ENCODE measurements at regions not wholly inside any gene's neighbourhood (a gene's known extent, or its start where the extent isn't known, plus 50 kb on each side); places are given as distances from the start of the nearest gene placed in this dataset.
A peak's percentile ranks its signal among the peaks of the same experiment; 100 is the strongest.

GRCh38 chr12:105616971-105617540, 286.6 kb downstream of the C12orf75 start:
- Histone ChIP-seq H3K23ac (ENCODE audit: low read length in 2 of 2) (no peak overlapping the region), H3K4me2 (ENCODE audit: low read length, poor library complexity, severe bottlenecking) (no peak overlapping the region), H3K27ac (ENCODE audit: low read length, poor library complexity, severe bottlenecking) (no peak overlapping the region), H3K79me1 (replicated peaks; ENCODE audit: low read length, poor library complexity, severe bottlenecking) (no peaks in the 10 kb centered on the region), H4K91ac (ENCODE audit: low read length) (no peak overlapping the region), H3K36me3 (ENCODE audit: control insufficient read depth in 1 of 2, insufficient read depth in 2 of 2, low read depth in 1 of 2, low read length in 2 of 2) (no peaks in the 10 kb centered on the region), H2BK12ac (ENCODE audit: low read length in 2 of 2) (no peak overlapping the region), H2BK120ac (ENCODE audit: low read depth, low read length) (no peak overlapping the region), H2BK5ac (ENCODE audit: low read depth, low read length, poor library complexity, severe bottlenecking) (no peak overlapping the region), H2AK5ac (ENCODE audit: low read length, severe bottlenecking) (no peak overlapping the region), H2AFZ (ENCODE audit: low read depth, low read length) (no peak overlapping the region), H3K14ac (ENCODE audit: low read length in 2 of 2) (no peak overlapping the region), H3K4ac (ENCODE audit: low read depth in 1 of 2, low read length in 2 of 2) (no peak overlapping the region), H3K4me3 (ENCODE audit: insufficient read depth in 1 of 2, low read depth in 1 of 2, low read length in 2 of 2) (no peak overlapping the region), H2BK15ac (ENCODE audit: low read depth, poor library complexity, severe bottlenecking) (no peak overlapping the region), H3K18ac (ENCODE audit: low read depth in 1 of 2, low read length in 2 of 2) (no peak overlapping the region), H3K9me3 (ENCODE audit: control insufficient read depth, low read length) (no peaks in the 10 kb centered on the region), H3K4me1 (ENCODE audit: control insufficient read depth, insufficient read depth, low read depth, low read length) (peaks cover 2% of the 10 kb centered on the region), H3K27me3 (ENCODE audit: control insufficient read depth in 1 of 2, insufficient read depth in 1 of 2, low read length in 2 of 2) (no peaks in the 10 kb centered on the region), H4K8ac (ENCODE audit: low read length) (no peak overlapping the region), H3K9ac (ENCODE audit: low read length) (no peak overlapping the region)
- 51% methylated on average over 7 of the region's 7 CpGs for WGBS
- DNase-seq, result peak; percentile 22

- Histone ChIP-seq H2BK5ac (ENCODE audit: low read depth, low read length, poor library complexity, severe bottlenecking) (no peak overlapping the region), H2AFZ (ENCODE audit: low read depth, low read length) (no peak overlapping the region), H2BK12ac (ENCODE audit: low read length in 2 of 2) (no peak overlapping the region), H3K4me3 (ENCODE audit: insufficient read depth in 1 of 2, low read depth in 1 of 2, low read length in 2 of 2) (no peak overlapping the region), H2BK15ac (ENCODE audit: low read depth, poor library complexity, severe bottlenecking) (no peak overlapping the region), H3K9ac (ENCODE audit: low read length) (no peak overlapping the region), H3K23ac (ENCODE audit: low read length in 2 of 2) (no peak overlapping the region), H3K27me3 (ENCODE audit: control insufficient read depth in 1 of 2, insufficient read depth in 1 of 2, low read length in 2 of 2) (no peaks in the 10 kb centered on the region), H3K18ac (ENCODE audit: low read depth in 1 of 2, low read length in 2 of 2) (no peak overlapping the region), H3K36me3 (ENCODE audit: control insufficient read depth in 1 of 2, insufficient read depth in 2 of 2, low read depth in 1 of 2, low read length in 2 of 2) (no peaks in the 10 kb centered on the region), H3K4me1 (ENCODE audit: control insufficient read depth, insufficient read depth, low read depth, low read length) (peaks cover 1% of the 10 kb centered on the region), H3K4ac (ENCODE audit: low read depth in 1 of 2, low read length in 2 of 2) (no peak overlapping the region), H3K79me1 (replicated peaks; ENCODE audit: low read length, poor library complexity, severe bottlenecking) (no peaks in the 10 kb centered on the region), H3K27ac (ENCODE audit: low read length, poor library complexity, severe bottlenecking) (no peak overlapping the region), H2AK5ac (ENCODE audit: low read length, severe bottlenecking) (no peak overlapping the region), H2BK120ac (ENCODE audit: low read depth, low read length) (no peak overlapping the region), H4K8ac (ENCODE audit: low read length) (no peak overlapping the region), H3K4me2 (ENCODE audit: low read length, poor library complexity, severe bottlenecking) (no peak overlapping the region), H4K91ac (ENCODE audit: low read length) (no peak overlapping the region), H3K9me3 (ENCODE audit: control insufficient read depth, low read length) (no peaks in the 10 kb centered on the region), H3K14ac (ENCODE audit: low read length in 2 of 2) (no peak overlapping the region)
- no peak for DNase-seq
- no CpG with 5 or more reads among the region's 2 CpGs for WGBS
These were observed 291.7 kb downstream of the C12orf75 start for GRCh38 chr12:105622220-105622619.

GRCh38 chr12:105622846-105623736, 292.6 kb downstream of the C12orf75 start:
- Histone ChIP-seq H3K27me3 (ENCODE audit: control insufficient read depth in 1 of 2, insufficient read depth in 1 of 2, low read length in 2 of 2) (no peaks in the 10 kb centered on the region), H3K27ac (ENCODE audit: low read length, poor library complexity, severe bottlenecking) (no peak overlapping the region), H2AK5ac (ENCODE audit: low read length, severe bottlenecking) (no peak overlapping the region), H2BK15ac (ENCODE audit: low read depth, poor library complexity, severe bottlenecking) (no peak overlapping the region), H3K4me1 (ENCODE audit: control insufficient read depth, insufficient read depth, low read depth, low read length) (peaks cover 1% of the 10 kb centered on the region), H3K4me3 (ENCODE audit: insufficient read depth in 1 of 2, low read depth in 1 of 2, low read length in 2 of 2) (no peak overlapping the region), H4K91ac (ENCODE audit: low read length) (no peak overlapping the region), H4K8ac (ENCODE audit: low read length) (no peak overlapping the region), H3K36me3 (ENCODE audit: control insufficient read depth in 1 of 2, insufficient read depth in 2 of 2, low read depth in 1 of 2, low read length in 2 of 2) (no peaks in the 10 kb centered on the region), H2BK12ac (ENCODE audit: low read length in 2 of 2) (no peak overlapping the region), H3K9me3 (ENCODE audit: control insufficient read depth, low read length) (no peaks in the 10 kb centered on the region), H2AFZ (ENCODE audit: low read depth, low read length) (no peak overlapping the region), H3K9ac (ENCODE audit: low read length) (no peak overlapping the region), H3K4me2 (ENCODE audit: low read length, poor library complexity, severe bottlenecking) (no peak overlapping the region), H3K23ac (ENCODE audit: low read length in 2 of 2) (peak overlapping the region in 1 of 2 experiments; percentile 52), H2BK5ac (ENCODE audit: low read depth, low read length, poor library complexity, severe bottlenecking) (no peak overlapping the region), H3K14ac (ENCODE audit: low read length in 2 of 2) (no peak overlapping the region), H3K79me1 (replicated peaks; ENCODE audit: low read length, poor library complexity, severe bottlenecking) (no peaks in the 10 kb centered on the region), H3K18ac (ENCODE audit: low read depth in 1 of 2, low read length in 2 of 2) (no peak overlapping the region), H2BK120ac (ENCODE audit: low read depth, low read length) (no peak overlapping the region), H3K4ac (ENCODE audit: low read depth in 1 of 2, low read length in 2 of 2) (no peak overlapping the region)
- 96% methylated on average over 7 of the region's 9 CpGs for WGBS
- no peak for DNase-seq

GRCh38 chr12:105626653-105627052, 296.2 kb downstream of the C12orf75 start:
- no peak overlapping the region for H3K14ac ChIP-seq (ENCODE audit: low read length in 2 of 2)
- no peak overlapping the region for H4K91ac ChIP-seq (ENCODE audit: low read length)
- no peak overlapping the region for H2BK5ac ChIP-seq (ENCODE audit: low read depth, low read length, poor library complexity, severe bottlenecking)
- H3K27ac ChIP-seq (ENCODE audit: low read length, poor library complexity, severe bottlenecking), result no peak overlapping the region
- 100% methylated on average over 2 of the region's 3 CpGs for WGBS
- H3K36me3 ChIP-seq (ENCODE audit: control insufficient read depth in 1 of 2, insufficient read depth in 2 of 2, low read depth in 1 of 2, low read length in 2 of 2), result no peaks in the 10 kb centered on the region
- H4K8ac ChIP-seq (ENCODE audit: low read length), result no peak overlapping the region
- no peak overlapping the region for H3K4me2 ChIP-seq (ENCODE audit: low read length, poor library complexity, severe bottlenecking)
- H3K4me1 ChIP-seq (ENCODE audit: control insufficient read depth, insufficient read depth, low read depth, low read length), result peaks cover 1% of the 10 kb centered on the region
- no peak overlapping the region for H3K9ac ChIP-seq (ENCODE audit: low read length)
- H2AK5ac ChIP-seq (ENCODE audit: low read length, severe bottlenecking), result no peak overlapping the region
- no peak overlapping the region for H2AFZ ChIP-seq (ENCODE audit: low read depth, low read length)
- H2BK15ac ChIP-seq (ENCODE audit: low read depth, poor library complexity, severe bottlenecking), result no peak overlapping the region
- no peak overlapping the region for H2BK12ac ChIP-seq (ENCODE audit: low read length in 2 of 2)
- no peak overlapping the region for H2BK120ac ChIP-seq (ENCODE audit: low read depth, low read length)
- H3K18ac ChIP-seq (ENCODE audit: low read depth in 1 of 2, low read length in 2 of 2), result no peak overlapping the region
- no peak overlapping the region for H3K4me3 ChIP-seq (ENCODE audit: insufficient read depth in 1 of 2, low read depth in 1 of 2, low read length in 2 of 2)
- H3K27me3 ChIP-seq (ENCODE audit: control insufficient read depth in 1 of 2, insufficient read depth in 1 of 2, low read length in 2 of 2), result no peaks in the 10 kb centered on the region
- H3K9me3 ChIP-seq (ENCODE audit: control insufficient read depth, low read length), result no peaks in the 10 kb centered on the region
- H3K79me1 ChIP-seq (replicated peaks; ENCODE audit: low read length, poor library complexity, severe bottlenecking), result no peaks in the 10 kb centered on the region
- no peak overlapping the region for H3K4ac ChIP-seq (ENCODE audit: low read depth in 1 of 2, low read length in 2 of 2)
- no peak for DNase-seq
- no peak overlapping the region for H3K23ac ChIP-seq (ENCODE audit: low read length in 2 of 2)

All from mesenchymal stem cell (in vitro differentiated cells and primary cell).